ENCODE measurements at regions not wholly inside any gene's neighbourhood (a gene's known extent, or its start where the extent isn't known, plus 50 kb on each side); places are given as distances from the start of the nearest gene placed in this dataset.
"Not testable (repeated sequence)": the region's sequence is repeated elsewhere in the genome, so short reads cannot be mapped to it uniquely, and the experiment has no call there.

DNA sequence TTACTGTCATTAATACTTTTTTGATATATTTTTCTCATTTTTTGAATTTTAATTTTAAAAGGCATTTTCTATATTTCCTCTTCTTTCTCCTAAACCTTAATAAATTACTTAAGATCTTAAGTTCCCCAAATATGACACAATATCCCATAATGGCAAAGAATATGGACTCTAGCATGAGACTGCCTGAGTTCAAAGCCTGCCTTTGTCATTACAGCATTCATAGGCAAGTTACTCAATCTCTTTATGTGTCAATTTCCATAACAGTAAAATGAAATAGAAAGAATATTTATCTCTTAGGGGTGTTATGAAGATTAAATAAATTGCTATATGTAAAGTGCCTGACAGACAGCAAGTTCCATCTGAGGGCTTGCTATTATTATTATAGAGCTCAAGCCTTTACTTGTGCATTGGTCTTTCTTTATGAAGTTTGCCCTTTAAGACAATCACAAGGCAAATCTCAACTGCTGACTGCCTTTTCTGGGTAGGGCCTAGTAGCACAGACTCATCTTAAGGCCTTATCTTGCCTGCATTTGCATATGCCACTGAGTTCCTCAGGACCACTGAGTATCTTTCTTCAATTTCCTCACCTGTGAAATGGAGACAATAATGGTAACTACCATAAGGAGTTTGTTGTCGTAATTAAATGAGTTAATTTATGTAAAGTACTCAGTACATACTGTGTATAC lies 231.0 kb downstream of the NRIP1 start:
- H3K4me1 ChIP-seq (ENCODE audit: control insufficient read depth, insufficient read depth, low read length): no peaks in the 10 kb centered on the region
- H3K9ac ChIP-seq (ENCODE audit: low read length): no peak overlapping the region
- H3K4me3 ChIP-seq (ENCODE audit: low read length): no peak overlapping the region
- no peaks in the 10 kb centered on the region for H3K27me3 ChIP-seq (ENCODE audit: control insufficient read depth, insufficient read depth, low read length)
- H3K27ac ChIP-seq (ENCODE audit: low read depth, low read length): no peak overlapping the region
- no peaks in the 10 kb centered on the region for H3K36me3 ChIP-seq (ENCODE audit: control insufficient read depth, insufficient read depth, low read length)

DNA sequence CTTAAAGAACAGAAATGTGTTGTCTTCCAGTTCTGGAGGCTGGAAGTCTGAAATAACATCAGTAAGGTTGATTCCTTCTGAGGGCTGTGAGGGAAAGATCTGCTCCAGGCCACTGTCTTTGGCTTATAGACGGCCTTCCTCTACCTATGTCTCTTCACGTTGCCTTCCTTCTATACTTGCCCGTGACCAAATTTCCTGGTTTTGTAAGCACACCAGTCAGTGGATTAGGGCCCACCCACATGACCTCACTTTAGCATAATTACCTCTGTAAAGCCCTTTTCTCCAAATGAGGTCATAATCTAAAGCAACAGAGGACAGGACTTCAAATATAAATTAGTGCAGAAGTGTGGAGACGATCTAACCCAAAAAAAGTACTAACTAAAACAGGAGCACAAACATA lies 231.6 kb downstream of the NRIP1 start:
- no peak overlapping the region for H3K9ac ChIP-seq (ENCODE audit: low read length)
- no peaks in the 10 kb centered on the region for H3K27me3 ChIP-seq (ENCODE audit: control insufficient read depth, insufficient read depth, low read length)
- no peak overlapping the region for H3K27ac ChIP-seq (ENCODE audit: low read depth, low read length)
- H3K4me3 ChIP-seq (ENCODE audit: low read length): no peak overlapping the region
- no peaks in the 10 kb centered on the region for H3K36me3 ChIP-seq (ENCODE audit: control insufficient read depth, insufficient read depth, low read length)
- H3K4me1 ChIP-seq (ENCODE audit: control insufficient read depth, insufficient read depth, low read length): no peaks in the 10 kb centered on the region

DNA sequence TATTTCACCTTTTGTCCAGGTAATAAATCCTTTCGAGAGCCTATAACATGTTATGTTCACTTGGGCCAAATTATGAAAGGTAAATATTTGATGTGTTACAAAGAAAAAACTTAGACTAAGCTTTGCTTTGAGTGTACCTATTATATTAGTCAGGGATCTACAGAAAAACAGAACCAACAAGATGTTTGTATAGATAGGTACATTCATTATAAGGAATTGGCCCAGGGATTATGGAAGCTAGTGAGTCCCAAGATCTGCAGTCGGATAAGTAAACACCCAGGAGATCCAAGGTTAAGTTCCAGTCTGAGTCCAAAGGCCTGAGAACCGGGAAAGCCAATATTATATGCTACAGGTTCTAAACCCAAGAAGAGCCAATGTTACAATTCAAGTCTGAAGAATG lies 234.5 kb downstream of the NRIP1 start:
- H3K9ac ChIP-seq (ENCODE audit: low read length): no peak overlapping the region
- H3K27ac ChIP-seq (ENCODE audit: low read depth, low read length): no peak overlapping the region
- no peaks in the 10 kb centered on the region for H3K4me1 ChIP-seq (ENCODE audit: control insufficient read depth, insufficient read depth, low read length)
- no peak overlapping the region for H3K4me3 ChIP-seq (ENCODE audit: low read length)
- H3K27me3 ChIP-seq (ENCODE audit: control insufficient read depth, insufficient read depth, low read length): no peaks in the 10 kb centered on the region
- H3K36me3 ChIP-seq (ENCODE audit: control insufficient read depth, insufficient read depth, low read length): no peaks in the 10 kb centered on the region

DNA sequence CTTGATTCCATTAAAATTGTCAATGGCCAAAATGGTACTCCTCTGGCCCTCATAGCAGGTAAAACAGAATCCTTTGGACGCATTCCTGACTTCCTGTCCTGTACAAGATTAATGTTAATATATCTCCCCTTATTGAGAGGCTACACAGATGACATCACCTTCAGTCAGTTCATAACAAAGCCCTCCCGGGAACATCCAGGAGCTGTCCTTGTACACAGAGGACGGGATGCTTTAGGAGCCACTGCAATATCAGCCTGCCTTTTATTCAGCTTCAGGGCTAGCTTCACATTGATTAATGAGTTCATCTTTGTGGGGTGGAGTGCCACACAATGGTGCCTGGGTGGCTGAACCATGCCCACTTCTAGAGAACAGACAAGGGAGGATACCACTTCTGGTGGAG lies 235.1 kb downstream of the NRIP1 start:
- Histone ChIP-seq H3K4me1 (ENCODE audit: control insufficient read depth, insufficient read depth, low read length) (no peaks in the 10 kb centered on the region), H3K27me3 (ENCODE audit: control insufficient read depth, insufficient read depth, low read length) (no peaks in the 10 kb centered on the region), H3K9ac (ENCODE audit: low read length) (no peak overlapping the region), H3K27ac (ENCODE audit: low read depth, low read length) (no peak overlapping the region), H3K36me3 (ENCODE audit: control insufficient read depth, insufficient read depth, low read length) (no peaks in the 10 kb centered on the region), H3K4me3 (ENCODE audit: low read length) (no peak overlapping the region)

DNA sequence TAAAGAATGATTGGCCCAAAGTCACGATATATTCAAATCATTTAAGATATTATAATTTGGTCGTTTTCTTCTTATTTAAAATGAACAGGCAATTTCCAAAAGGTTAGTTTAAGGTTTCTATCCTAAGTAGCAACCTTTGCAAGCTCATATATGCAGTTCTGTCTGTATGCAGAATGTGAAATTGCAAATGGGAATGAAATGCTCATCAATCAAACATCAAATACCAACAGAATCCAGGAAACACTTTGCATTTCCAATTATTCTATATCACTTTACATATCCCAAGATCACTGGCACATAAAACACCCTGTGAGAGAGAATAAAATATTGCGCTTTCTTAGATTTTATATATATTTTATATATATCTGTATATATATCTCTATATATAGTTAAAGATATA lies 237.3 kb downstream of the NRIP1 start:
- Histone ChIP-seq H3K27ac (ENCODE audit: low read depth, low read length) (no peak overlapping the region), H3K36me3 (ENCODE audit: control insufficient read depth, insufficient read depth, low read length) (no peaks in the 10 kb centered on the region), H3K4me3 (ENCODE audit: low read length) (no peak overlapping the region), H3K27me3 (ENCODE audit: control insufficient read depth, insufficient read depth, low read length) (no peaks in the 10 kb centered on the region), H3K9ac (ENCODE audit: low read length) (no peak overlapping the region), H3K4me1 (ENCODE audit: control insufficient read depth, insufficient read depth, low read length) (no peaks in the 10 kb centered on the region)

DNA sequence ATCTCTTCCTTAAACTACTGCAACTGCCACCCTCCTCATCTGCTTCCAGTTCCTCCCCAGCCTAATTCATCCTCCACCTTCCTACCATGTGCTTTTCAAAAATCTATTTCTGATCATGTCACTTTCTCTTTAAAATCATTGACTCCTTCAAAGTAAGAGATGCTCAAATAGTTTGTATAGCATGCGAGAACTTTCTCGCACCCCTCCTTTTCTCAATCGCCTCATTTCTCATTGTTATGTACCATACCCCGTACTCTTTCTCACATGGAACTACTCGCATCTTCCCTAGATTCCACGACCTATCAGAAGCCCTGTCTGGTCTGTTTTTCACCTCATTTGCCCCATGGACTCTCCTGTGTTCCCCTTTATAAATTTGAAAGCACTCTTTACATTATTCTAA lies 238.2 kb downstream of the NRIP1 start:
- no peaks in the 10 kb centered on the region for H3K27me3 ChIP-seq (ENCODE audit: control insufficient read depth, insufficient read depth, low read length)

DNA sequence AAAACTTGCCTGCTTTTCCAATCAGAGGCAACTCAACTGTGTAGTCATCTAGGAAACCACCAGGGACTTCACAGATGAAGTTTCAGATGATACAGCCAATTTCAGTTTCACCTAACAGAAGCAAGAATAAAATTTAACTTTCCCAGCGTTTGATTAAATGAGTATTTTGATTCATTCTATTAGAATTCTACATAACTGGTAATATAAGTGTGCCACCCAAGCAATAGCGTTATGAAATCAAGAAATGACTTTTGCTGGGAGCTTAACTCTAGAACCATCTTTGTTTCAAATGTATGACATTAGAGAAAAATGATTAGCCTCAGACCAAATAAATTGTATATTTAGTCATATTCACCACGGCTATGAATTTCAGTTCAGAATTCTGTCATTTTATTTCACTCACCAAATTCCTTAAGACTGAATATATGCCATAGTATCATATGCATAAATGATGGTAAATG lies 239.3 kb downstream of the NRIP1 start:
- no peaks in the 10 kb centered on the region for H3K36me3 ChIP-seq (ENCODE audit: control insufficient read depth, insufficient read depth, low read length)
- no peaks in the 10 kb centered on the region for H3K4me1 ChIP-seq (ENCODE audit: control insufficient read depth, insufficient read depth, low read length)
- no peaks in the 10 kb centered on the region for H3K27me3 ChIP-seq (ENCODE audit: control insufficient read depth, insufficient read depth, low read length)
- no peak overlapping the region for H3K27ac ChIP-seq (ENCODE audit: low read depth, low read length)
- H3K9ac ChIP-seq (ENCODE audit: low read length): no peak overlapping the region
- H3K4me3 ChIP-seq (ENCODE audit: low read length): no peak overlapping the region

More for the DNA sequence above, 238.2 kb downstream of the NRIP1 start:
- no peak overlapping the region for H3K4me3 ChIP-seq (ENCODE audit: low read length)
- H3K9ac ChIP-seq (ENCODE audit: low read length): no peak overlapping the region
- H3K36me3 ChIP-seq (ENCODE audit: control insufficient read depth, insufficient read depth, low read length): no peaks in the 10 kb centered on the region
- H3K4me1 ChIP-seq (ENCODE audit: control insufficient read depth, insufficient read depth, low read length): no peaks in the 10 kb centered on the region
- no peak overlapping the region for H3K27ac ChIP-seq (ENCODE audit: low read depth, low read length)

DNA sequence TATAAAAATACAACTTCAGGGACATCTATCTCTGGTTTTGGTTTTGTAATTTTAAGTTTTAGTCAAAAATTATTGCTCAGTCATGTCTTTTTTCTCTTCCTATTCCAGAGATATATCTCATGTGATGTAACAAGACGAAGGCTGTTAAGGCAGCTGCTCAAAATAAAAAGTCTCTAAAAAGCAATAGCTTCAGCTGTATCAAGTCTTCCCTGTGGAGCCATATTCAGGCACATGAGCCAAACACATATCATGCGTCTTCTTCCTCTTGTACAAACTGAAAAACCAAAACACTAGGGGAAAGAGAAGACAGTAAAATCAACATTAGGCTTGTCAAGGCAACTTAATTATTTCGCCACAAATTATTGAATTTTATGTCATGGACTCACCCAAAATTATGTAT lies 240.7 kb downstream of the NRIP1 start:
- Histone ChIP-seq H3K27ac (ENCODE audit: low read depth, low read length) (no peak overlapping the region), H3K27me3 (ENCODE audit: control insufficient read depth, insufficient read depth, low read length) (no peaks in the 10 kb centered on the region), H3K4me1 (ENCODE audit: control insufficient read depth, insufficient read depth, low read length) (no peaks in the 10 kb centered on the region), H3K9ac (ENCODE audit: low read length) (no peak overlapping the region), H3K36me3 (ENCODE audit: control insufficient read depth, insufficient read depth, low read length) (no peaks in the 10 kb centered on the region), H3K4me3 (ENCODE audit: low read length) (no peak overlapping the region)

DNA sequence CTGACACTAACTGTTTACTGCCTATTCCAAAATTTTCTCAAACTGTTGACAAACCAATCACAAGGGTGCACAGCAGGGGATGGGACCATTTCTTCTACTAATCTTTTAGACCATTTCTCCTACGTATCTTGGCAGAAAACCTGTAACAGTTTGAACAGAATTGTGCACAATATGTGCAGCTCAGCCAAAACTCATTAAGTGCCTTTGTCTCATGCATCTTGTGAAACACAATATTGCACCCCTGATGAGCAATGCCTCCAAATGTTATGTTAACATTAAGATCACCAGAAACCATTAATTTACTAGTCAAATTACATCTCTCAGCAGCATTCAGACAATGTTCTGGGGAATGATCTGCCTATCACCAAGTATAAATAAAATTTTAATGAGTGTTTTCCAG lies 247.5 kb downstream of the NRIP1 start:
- Histone ChIP-seq H3K27ac (ENCODE audit: low read depth, low read length) (no peak overlapping the region), H3K4me3 (ENCODE audit: low read length) (no peak overlapping the region), H3K9ac (ENCODE audit: low read length) (no peak overlapping the region), H3K4me1 (ENCODE audit: control insufficient read depth, insufficient read depth, low read length) (no peaks in the 10 kb centered on the region), H3K36me3 (ENCODE audit: control insufficient read depth, insufficient read depth, low read length) (no peaks in the 10 kb centered on the region), H3K27me3 (ENCODE audit: control insufficient read depth, insufficient read depth, low read length) (no peaks in the 10 kb centered on the region)

DNA sequence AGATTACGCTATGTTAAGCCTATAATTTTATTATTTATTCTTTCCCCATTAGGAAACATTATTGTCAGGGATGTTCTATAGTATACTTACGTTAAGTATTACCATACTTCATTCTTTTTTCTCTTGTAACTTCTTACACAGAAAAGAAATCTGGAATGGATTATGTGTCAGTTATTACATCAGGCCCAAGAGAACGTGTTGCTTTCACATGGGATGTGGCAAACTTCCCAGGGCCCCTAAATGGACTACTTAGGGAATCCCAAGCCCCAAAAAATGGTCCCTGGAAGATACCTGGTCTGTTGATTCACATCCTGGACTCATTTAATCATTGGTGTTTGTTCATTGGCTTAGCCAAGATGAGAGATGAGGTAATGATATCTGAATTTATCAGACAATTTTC lies 249.8 kb downstream of the NRIP1 start:
- no peaks in the 10 kb centered on the region for H3K36me3 ChIP-seq (ENCODE audit: control insufficient read depth, insufficient read depth, low read length)
- no peak overlapping the region for H3K4me3 ChIP-seq (ENCODE audit: low read length)
- H3K27ac ChIP-seq (ENCODE audit: low read depth, low read length): no peak overlapping the region
- H3K4me1 ChIP-seq (ENCODE audit: control insufficient read depth, insufficient read depth, low read length): no peaks in the 10 kb centered on the region
- H3K9ac ChIP-seq (ENCODE audit: low read length): no peak overlapping the region
- no peaks in the 10 kb centered on the region for H3K27me3 ChIP-seq (ENCODE audit: control insufficient read depth, insufficient read depth, low read length)

DNA sequence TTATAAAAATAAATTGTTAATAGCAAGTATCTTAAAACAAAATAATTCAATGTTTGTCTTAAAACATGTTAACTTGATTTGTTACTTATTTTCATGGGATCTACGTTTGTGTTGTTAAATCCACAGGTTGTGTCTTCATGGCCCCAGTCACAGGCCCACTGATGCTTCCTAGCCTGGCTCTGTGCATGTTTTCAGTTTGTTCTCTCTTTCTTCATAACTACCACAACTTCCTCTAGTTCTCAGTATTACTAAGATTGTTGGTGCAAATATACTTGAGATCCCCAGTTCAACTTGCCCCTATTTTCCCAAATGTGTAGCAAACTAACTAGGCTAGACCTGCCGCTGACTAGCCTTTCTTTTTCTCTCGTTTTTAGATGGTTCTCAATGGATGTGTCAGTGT lies 250.5 kb downstream of the NRIP1 start:
- no peak overlapping the region for H3K4me3 ChIP-seq (ENCODE audit: low read length)
- H3K27me3 ChIP-seq (ENCODE audit: control insufficient read depth, insufficient read depth, low read length): no peaks in the 10 kb centered on the region
- H3K27ac ChIP-seq (ENCODE audit: low read depth, low read length): no peak overlapping the region
- no peaks in the 10 kb centered on the region for H3K36me3 ChIP-seq (ENCODE audit: control insufficient read depth, insufficient read depth, low read length)
- H3K9ac ChIP-seq (ENCODE audit: low read length): no peak overlapping the region
- H3K4me1 ChIP-seq (ENCODE audit: control insufficient read depth, insufficient read depth, low read length): no peaks in the 10 kb centered on the region

DNA sequence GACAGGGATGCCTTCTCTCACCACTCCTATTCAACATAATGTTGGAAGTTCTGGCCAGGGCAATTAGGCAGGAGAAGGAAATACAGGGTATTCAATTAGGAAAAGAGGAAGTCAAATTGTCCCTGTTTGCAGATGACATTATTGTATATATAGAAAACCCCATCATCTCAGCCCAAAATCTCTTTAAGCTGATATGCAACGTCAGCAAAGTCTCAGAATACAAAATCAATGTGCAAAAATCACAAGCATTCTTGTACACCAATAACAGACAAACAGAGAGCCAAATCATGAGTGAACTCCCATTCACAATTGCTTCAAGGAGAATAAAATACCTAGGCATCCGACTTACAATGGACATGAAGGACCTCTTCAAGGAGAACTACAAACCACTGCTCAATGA lies 258.1 kb upstream of the SAMSN1 start:
- H3K4me3 ChIP-seq (ENCODE audit: low read length); H3K9ac ChIP-seq (ENCODE audit: low read length): not testable (repeated sequence)

DNA sequence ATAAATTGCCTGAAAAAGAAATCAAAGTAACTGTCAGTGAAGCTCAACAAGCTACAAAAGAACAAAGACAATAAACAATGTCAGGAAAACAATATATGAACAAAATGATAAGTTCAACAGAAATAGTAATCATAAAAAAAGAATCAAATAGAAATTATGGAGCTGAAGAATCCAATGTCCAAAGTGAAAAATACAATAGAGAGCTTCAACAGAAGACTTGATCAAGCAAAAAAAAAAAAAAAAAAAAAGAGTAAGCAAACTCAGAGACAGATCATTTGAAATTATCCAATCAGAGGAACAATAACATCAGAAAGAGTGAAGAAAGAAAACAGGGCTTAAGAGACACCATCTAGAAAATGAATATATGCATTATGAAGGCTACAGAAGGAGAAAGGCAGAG lies 251.4 kb upstream of the SAMSN1 start:
- no peaks in the 10 kb centered on the region for H3K27me3 ChIP-seq (ENCODE audit: control insufficient read depth, insufficient read depth, low read length)
- no peak overlapping the region for H3K4me3 ChIP-seq (ENCODE audit: low read length)
- H3K27ac ChIP-seq (ENCODE audit: low read depth, low read length): no peak overlapping the region
- no peaks in the 10 kb centered on the region for H3K36me3 ChIP-seq (ENCODE audit: control insufficient read depth, insufficient read depth, low read length)
- no peaks in the 10 kb centered on the region for H3K4me1 ChIP-seq (ENCODE audit: control insufficient read depth, insufficient read depth, low read length)
- H3K9ac ChIP-seq (ENCODE audit: low read length): no peak overlapping the region

More for the DNA sequence above, 258.1 kb upstream of the SAMSN1 start:
- H3K36me3 ChIP-seq (ENCODE audit: control insufficient read depth, insufficient read depth, low read length); H3K27me3 ChIP-seq (ENCODE audit: control insufficient read depth, insufficient read depth, low read length); H3K4me1 ChIP-seq (ENCODE audit: control insufficient read depth, insufficient read depth, low read length); H3K27ac ChIP-seq (ENCODE audit: low read depth, low read length): not testable (repeated sequence)
